HEK293 (cell line): ENCODE measurements at regions not wholly inside any gene's neighbourhood (a gene's known extent, or its start where the extent isn't known, plus 50 kb on each side); places are given as distances from the start of the nearest gene placed in this dataset.

Source experiments
- CTCF ChIA-PET: fragments of 350-600 bp; formaldehyde crosslinking; extraction: SDS; loops from one replicate; lab custom pipeline; 2021; ENCODE audit warnings: antibody characterized with exemption; lab: Yijun Ruan, JAX
- POLR2A ChIA-PET: fragments of 300-600 bp; formaldehyde crosslinking; extraction: SDS; loops from one replicate; lab custom pipeline; 2020; ENCODE audit warnings: antibody characterized with exemption, inconsistent platforms; lab: Yijun Ruan, JAX
- H3K27ac ChIP-seq: fragments of 200-500 bp; sonication (Bioruptor generic); 2 replicates; pipeline ENCODE4 v1.5.1; 2014; ENCODE audit warnings: low read depth, low read length, control low read depth, inconsistent platforms; ENCODE audit errors: extremely low read depth
- H3K36me3 ChIP-seq, 2 experiments: fragments of 200-500 bp in 1 of 2; sonication (Bioruptor generic) in 1 of 2; 1 replicate in 1 of 2; 2 replicates in 1 of 2; pipeline ENCODE4 v1.5.1; 2014 to 2017; ENCODE audit warnings: inconsistent platforms in 2 of 2, low read length in 2 of 2; ENCODE audit not compliant: control insufficient read depth in 2 of 2, insufficient read depth in 1 of 2
- H3K4me1 ChIP-seq: fragments of 200-500 bp; sonication (Bioruptor generic); 2 replicates; pipeline ENCODE4 v1.5.1; 2014; ENCODE audit warnings: mild to moderate bottlenecking, low read length, inconsistent platforms; ENCODE audit not compliant: control insufficient read depth, insufficient read depth
- H3K4me3 ChIP-seq: 2 replicates; pipeline ENCODE4 v1.5.1; 2011; ENCODE audit warnings: low read depth, mild to moderate bottlenecking, control low read depth, low read length, moderate library complexity
- H3K9me3 ChIP-seq: fragments of 200-500 bp; sonication (Bioruptor generic); 2 replicates; pipeline ENCODE4 v1.5.1; 2014; ENCODE audit warnings: low read depth, low read length, inconsistent platforms; ENCODE audit not compliant: control insufficient read depth, insufficient read depth
- KLF17 ChIP-seq: fragments of 450-650 bp; formaldehyde crosslinking; IDR thresholded peaks from 2 replicates; pipeline ENCODE4 v1.5.1; 2016; ENCODE audit warnings: missing biosample characterization, missing genetic modification characterization
- PRDM2 ChIP-seq: fragments of 450-650 bp; formaldehyde crosslinking; IDR thresholded peaks from 2 replicates; pipeline ENCODE4 v1.5.1; 2016; ENCODE audit warnings: missing biosample characterization, missing genetic modification characterization, borderline replicate concordance
- SCRT2 ChIP-seq: fragments of 450-650 bp; formaldehyde crosslinking; IDR thresholded peaks from 2 replicates; pipeline ENCODE4 v1.5.1; 2016; ENCODE audit warnings: missing biosample characterization, missing genetic modification characterization
- ZBTB44 ChIP-seq: fragments of 450-650 bp; IDR thresholded peaks from 2 replicates; pipeline ENCODE4 v1.5.1; 2018; ENCODE audit warnings: missing biosample characterization, mild to moderate bottlenecking, missing genetic modification characterization
- ZBTB8A ChIP-seq: fragments of 450-650 bp; formaldehyde crosslinking; IDR thresholded peaks from 2 replicates; pipeline ENCODE4 v1.5.1; 2016; ENCODE audit warnings: missing biosample characterization, missing genetic modification characterization
- ZNF114 ChIP-seq: fragments of 450-650 bp; formaldehyde crosslinking; IDR thresholded peaks from 2 replicates; pipeline ENCODE4 v1.5.0; 2017; ENCODE audit warnings: missing biosample characterization, missing genetic modification characterization
- ZNF140 ChIP-seq: fragments of 450-650 bp; formaldehyde crosslinking; IDR thresholded peaks from 2 replicates; pipeline ENCODE4 v1.5.1; 2016; ENCODE audit warnings: missing biosample characterization, missing genetic modification characterization
- ZNF184 ChIP-seq: fragments of 450-650 bp; IDR thresholded peaks from 2 replicates; pipeline ENCODE4 v1.5.1; 2018; ENCODE audit warnings: missing biosample characterization, mild to moderate bottlenecking, missing genetic modification characterization
- ZNF19 ChIP-seq: fragments of 450-650 bp; formaldehyde crosslinking; IDR thresholded peaks from 2 replicates; pipeline ENCODE4; 2016; ENCODE audit warnings: missing biosample characterization, missing genetic modification characterization, low read depth
- ZNF223 ChIP-seq: fragments of 450-650 bp; formaldehyde crosslinking; IDR thresholded peaks from 2 replicates; pipeline ENCODE4 v1.5.1; 2016; ENCODE audit warnings: missing biosample characterization, missing genetic modification characterization
- ZNF391 ChIP-seq: fragments of 450-650 bp; formaldehyde crosslinking; IDR thresholded peaks from 2 replicates; pipeline ENCODE4 v1.5.1; 2016; ENCODE audit warnings: low read depth, missing biosample characterization, missing genetic modification characterization, borderline replicate concordance
- ZNF404 ChIP-seq: fragments of 450-650 bp; formaldehyde crosslinking; IDR thresholded peaks from 2 replicates; pipeline ENCODE4 v1.5.1; 2017; ENCODE audit warnings: missing biosample characterization, missing genetic modification characterization
- ZNF416 ChIP-seq: fragments of 450-650 bp; formaldehyde crosslinking; IDR thresholded peaks from 2 replicates; pipeline ENCODE4 v1.5.1; 2016; ENCODE audit warnings: missing biosample characterization, missing genetic modification characterization
- ZNF530 ChIP-seq: fragments of 450-650 bp; formaldehyde crosslinking; IDR thresholded peaks from 2 replicates; pipeline ENCODE4 v1.5.1; 2016; ENCODE audit warnings: low read depth, missing biosample characterization, missing genetic modification characterization
- ZNF560 ChIP-seq: fragments of 450-650 bp; formaldehyde crosslinking; IDR thresholded peaks from 2 replicates; pipeline ENCODE4 v1.5.1; 2017; ENCODE audit warnings: missing biosample characterization, missing genetic modification characterization, borderline replicate concordance
- ZNF585B ChIP-seq: fragments of 450-650 bp; formaldehyde crosslinking; IDR thresholded peaks from 2 replicates; pipeline ENCODE4 v1.5.1; 2016; ENCODE audit warnings: missing biosample characterization, missing genetic modification characterization
- ZNF623 ChIP-seq: fragments of 450-650 bp; formaldehyde crosslinking; IDR thresholded peaks from 2 replicates; pipeline ENCODE4 v1.5.1; 2016; ENCODE audit warnings: missing biosample characterization, missing genetic modification characterization

DNA sequence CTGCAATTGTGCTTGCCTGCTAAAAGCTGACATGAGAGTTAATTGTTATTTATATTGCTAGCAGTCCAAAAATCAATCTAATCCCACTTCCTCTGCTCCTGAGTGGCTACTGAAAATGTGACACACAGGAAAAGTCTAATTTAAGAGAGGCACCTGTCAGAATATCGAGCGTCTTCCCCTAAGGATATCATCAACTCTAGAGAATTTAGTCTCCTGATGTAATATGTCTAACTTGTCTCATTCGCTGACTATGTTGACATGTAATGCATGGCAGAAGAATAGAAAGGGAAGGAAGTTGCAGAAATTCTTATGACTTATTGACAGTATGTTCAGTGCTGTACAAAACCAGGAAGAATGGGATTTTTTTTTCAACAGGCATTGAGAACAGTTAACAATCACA is 893.4 kb upstream of the CDH8 start (continued):
- no peak for TF ChIP-seq PRDM2 (tag by site-specific recombination)
- TF ChIP-seq SCRT2 (tag by site-specific recombination): no peak
- TF ChIP-seq, all 188 proteins: peak for 0

GRCh38 chr16:62927122-62927521 is 890.9 kb upstream of the CDH8 start:
- CTCF ChIA-PET: no interaction called here
- no peak for TF ChIP-seq ZNF114
- TF ChIP-seq ZNF223 (tag by site-specific recombination): no peak
- no peak for TF ChIP-seq ZNF391 (tag by site-specific recombination)
- H3K9me3 ChIP-seq: no peaks in the 10 kb centered on the region
- no peak overlapping the region for H3K4me3 ChIP-seq
- no peaks in the 10 kb centered on the region for H3K4me1 ChIP-seq
- POLR2A ChIA-PET: no interaction called here
- no peaks in the 10 kb centered on the region for H3K36me3 ChIP-seq
- H3K27ac ChIP-seq: no peak overlapping the region

- Histone ChIP-seq H3K4me1 (no peaks in the 10 kb centered on the region), H3K27ac (no peak overlapping the region), H3K4me3 (no peak overlapping the region), H3K9me3 (no peaks in the 10 kb centered on the region), H3K36me3 (no peaks in the 10 kb centered on the region)
- CTCF ChIA-PET: no interaction called here
- no peak for TF ChIP-seq KLF17
- TF ChIP-seq ZBTB44 (tag by site-specific recombination): no peak
- no peak for TF ChIP-seq ZBTB8A
- TF ChIP-seq ZNF19 (tag by site-specific recombination): no peak
- TF ChIP-seq ZNF623 (tag by site-specific recombination): no peak
- no peak for TF ChIP-seq ZNF530 (tag by site-specific recombination)
- TF ChIP-seq ZNF585B (tag by site-specific recombination): no peak
- no peak for TF ChIP-seq ZNF560 (tag by site-specific recombination)
- no peak for TF ChIP-seq ZNF404 (tag by site-specific recombination)
- TF ChIP-seq ZNF184 (tag by site-specific recombination): no peak
- TF ChIP-seq ZNF416 (tag by site-specific recombination): no peak
- no peak for TF ChIP-seq ZNF140 (tag by site-specific recombination)
- POLR2A ChIA-PET: no interaction called here
These were observed 890.0 kb upstream of the CDH8 start for GRCh38 chr16:62926121-62926801.
